Panc1 (cell line): ENCODE measurements at regions not wholly inside any gene's neighbourhood (a gene's known extent, or its start where the extent isn't known, plus 50 kb on each side); places are given as distances from the start of the nearest gene placed in this dataset.

Source experiments
- POLR2AphosphoS5 ChIP-seq: IDR thresholded peaks from 2 replicates; pipeline ENCODE4 v1.6.1; 2012; ENCODE audit warnings: mild to moderate bottlenecking, low read depth, low read length, moderate library complexity
- REST ChIP-seq, 2 experiments: IDR thresholded peaks; 2 replicates each; pipeline ENCODE4 v1.6.1; 2011 to 2012; ENCODE audit warnings: low read depth in 2 of 2, control low read depth in 1 of 2, low read length in 1 of 2, mild to moderate bottlenecking in 1 of 2, moderate library complexity in 1 of 2; ENCODE audit not compliant: insufficient read depth in 1 of 2

GRCh38 chr13:90934741-90935140, 412.7 kb upstream of the MIR17HG start:
- no peak for TF ChIP-seq REST (IDR thresholded peaks at IDR 0.05; ENCODE audit: insufficient read depth in 1 of 2, low read depth in 2 of 2, low read length in 1 of 2)
- TF ChIP-seq POLR2AphosphoS5: no peak
